K562 (cell line): ENCODE measurements at regions not wholly inside any gene's neighbourhood (a gene's known extent, or its start where the extent isn't known, plus 50 kb on each side); places are given as distances from the start of the nearest gene placed in this dataset.

ENCODE experiments used
- BHLHE40 ChIP-seq: IDR thresholded peaks from 2 replicates; pipeline ENCODE4 v1.6.1; 2011; ENCODE audit warnings: low read length, improper control_type of control experiment
- PHF8 ChIP-seq: fragments of 200-600 bp; sonication (generic); IDR thresholded peaks from 2 replicates; pipeline ENCODE4 v1.6.1; 2012; ENCODE audit warnings: mixed run types, mild to moderate bottlenecking, inconsistent platforms, low read length, moderate library complexity, borderline replicate concordance
- SMAD3 ChIP-seq: fragments of 450-650 bp; formaldehyde crosslinking; conservative IDR thresholded peaks from 2 replicates; pipeline ENCODE4 v1.4.0; 2020; ENCODE audit warnings: mild to moderate bottlenecking
- ZC3H4 ChIP-seq: sonication (generic); formaldehyde crosslinking; IDR thresholded peaks from 2 replicates; pipeline ENCODE4 v1.9.0; 2021; ENCODE audit warnings: missing genetic modification reagents, borderline replicate concordance
- ZNF274 ChIP-seq: IDR thresholded peaks from 2 replicates; pipeline ENCODE4 v1.6.1; 2011; ENCODE audit warnings: low read depth, mild to moderate bottlenecking, low read length, moderate library complexity, borderline replicate concordance
- TF ChIP-seq, protein P1 (sequence below): sonication (generic); formaldehyde crosslinking; IDR thresholded peaks from 2 replicates; pipeline ENCODE4 v1.8.0; 2022; ENCODE audit warnings: mild to moderate bottlenecking, missing genetic modification reagents
- TF ChIP-seq, protein P2 (sequence below): fragments of 150-350 bp; conservative IDR thresholded peaks from 2 replicates; pipeline ENCODE4 v1.6.1; 2014; ENCODE audit warnings: low read length
- TF ChIP-seq, protein P3 (sequence below), 3 experiments: IDR thresholded peaks in 2 of 3; conservative IDR thresholded peaks in 1 of 3; 2 replicates each; pipeline ENCODE4 v1.5.1; 2011 to 2012; ENCODE audit warnings: low read length in 3 of 3, mild to moderate bottlenecking in 3 of 3, control low read depth in 2 of 3, improper control_type of control experiment in 1 of 3, inconsistent platforms in 1 of 3, low read depth in 1 of 3, mixed read lengths in 1 of 3, moderate library complexity in 1 of 3; ENCODE audit not compliant: insufficient read depth in 2 of 3
- TF ChIP-seq, protein P4 (sequence below): sonication (generic); formaldehyde crosslinking; IDR thresholded peaks from 2 replicates; pipeline ENCODE4 v1.9.0; 2022; ENCODE audit warnings: mild to moderate bottlenecking, missing genetic modification reagents

DNA sequence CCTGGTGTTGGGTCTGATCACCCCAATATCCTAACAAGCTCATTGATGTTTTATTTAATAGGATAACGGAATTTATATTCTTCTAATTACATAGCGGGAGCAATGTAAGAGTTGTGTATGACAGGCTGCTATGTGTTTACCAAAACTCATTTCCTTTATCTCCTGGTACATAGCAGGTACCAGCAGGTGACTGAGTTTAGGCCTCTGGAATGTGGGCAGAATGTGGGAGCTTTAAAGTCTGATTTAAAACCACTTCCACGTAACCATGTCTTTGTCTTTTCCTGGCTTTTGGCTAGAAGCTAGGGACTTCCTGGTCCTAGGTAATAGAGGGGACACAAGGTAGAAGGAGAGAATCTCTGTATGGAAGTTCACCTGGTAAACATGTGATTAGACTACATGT, 504.6 kb upstream of the SYNCRIP start:
- TF ChIP-seq ZNF274 (no peak), PHF8 (no peak), SMAD3 (CRISPR knock-in tag) (no peak), ZC3H4 (CRISPR knock-in tag) (no peak), BHLHE40 (no peak)
- TF ChIP-seq, protein P1, sequence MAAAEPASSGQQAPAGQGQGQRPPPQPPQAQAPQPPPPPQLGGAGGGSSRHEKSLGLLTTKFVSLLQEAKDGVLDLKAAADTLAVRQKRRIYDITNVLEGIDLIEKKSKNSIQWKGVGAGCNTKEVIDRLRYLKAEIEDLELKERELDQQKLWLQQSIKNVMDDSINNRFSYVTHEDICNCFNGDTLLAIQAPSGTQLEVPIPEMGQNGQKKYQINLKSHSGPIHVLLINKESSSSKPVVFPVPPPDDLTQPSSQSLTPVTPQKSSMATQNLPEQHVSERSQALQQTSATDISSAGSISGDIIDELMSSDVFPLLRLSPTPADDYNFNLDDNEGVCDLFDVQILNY (CRISPR knock-in tag): no peak
- TF ChIP-seq, protein P2, sequence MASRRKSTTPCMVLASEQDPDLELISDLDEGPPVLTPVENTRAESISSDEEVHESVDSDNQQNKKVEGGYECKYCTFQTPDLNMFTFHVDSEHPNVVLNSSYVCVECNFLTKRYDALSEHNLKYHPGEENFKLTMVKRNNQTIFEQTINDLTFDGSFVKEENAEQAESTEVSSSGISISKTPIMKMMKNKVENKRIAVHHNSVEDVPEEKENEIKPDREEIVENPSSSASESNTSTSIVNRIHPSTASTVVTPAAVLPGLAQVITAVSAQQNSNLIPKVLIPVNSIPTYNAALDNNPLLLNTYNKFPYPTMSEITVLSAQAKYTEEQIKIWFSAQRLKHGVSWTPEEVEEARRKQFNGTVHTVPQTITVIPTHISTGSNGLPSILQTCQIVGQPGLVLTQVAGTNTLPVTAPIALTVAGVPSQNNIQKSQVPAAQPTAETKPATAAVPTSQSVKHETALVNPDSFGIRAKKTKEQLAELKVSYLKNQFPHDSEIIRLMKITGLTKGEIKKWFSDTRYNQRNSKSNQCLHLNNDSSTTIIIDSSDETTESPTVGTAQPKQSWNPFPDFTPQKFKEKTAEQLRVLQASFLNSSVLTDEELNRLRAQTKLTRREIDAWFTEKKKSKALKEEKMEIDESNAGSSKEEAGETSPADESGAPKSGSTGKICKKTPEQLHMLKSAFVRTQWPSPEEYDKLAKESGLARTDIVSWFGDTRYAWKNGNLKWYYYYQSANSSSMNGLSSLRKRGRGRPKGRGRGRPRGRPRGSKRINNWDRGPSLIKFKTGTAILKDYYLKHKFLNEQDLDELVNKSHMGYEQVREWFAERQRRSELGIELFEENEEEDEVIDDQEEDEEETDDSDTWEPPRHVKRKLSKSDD: no peak
- TF ChIP-seq, protein P3, sequence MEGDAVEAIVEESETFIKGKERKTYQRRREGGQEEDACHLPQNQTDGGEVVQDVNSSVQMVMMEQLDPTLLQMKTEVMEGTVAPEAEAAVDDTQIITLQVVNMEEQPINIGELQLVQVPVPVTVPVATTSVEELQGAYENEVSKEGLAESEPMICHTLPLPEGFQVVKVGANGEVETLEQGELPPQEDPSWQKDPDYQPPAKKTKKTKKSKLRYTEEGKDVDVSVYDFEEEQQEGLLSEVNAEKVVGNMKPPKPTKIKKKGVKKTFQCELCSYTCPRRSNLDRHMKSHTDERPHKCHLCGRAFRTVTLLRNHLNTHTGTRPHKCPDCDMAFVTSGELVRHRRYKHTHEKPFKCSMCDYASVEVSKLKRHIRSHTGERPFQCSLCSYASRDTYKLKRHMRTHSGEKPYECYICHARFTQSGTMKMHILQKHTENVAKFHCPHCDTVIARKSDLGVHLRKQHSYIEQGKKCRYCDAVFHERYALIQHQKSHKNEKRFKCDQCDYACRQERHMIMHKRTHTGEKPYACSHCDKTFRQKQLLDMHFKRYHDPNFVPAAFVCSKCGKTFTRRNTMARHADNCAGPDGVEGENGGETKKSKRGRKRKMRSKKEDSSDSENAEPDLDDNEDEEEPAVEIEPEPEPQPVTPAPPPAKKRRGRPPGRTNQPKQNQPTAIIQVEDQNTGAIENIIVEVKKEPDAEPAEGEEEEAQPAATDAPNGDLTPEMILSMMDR (IDR thresholded peaks at IDR 0.05 in 2 of 3, conservative IDR thresholded peaks at IDR 0.05 in 1 of 3; ENCODE audit: insufficient read depth in 2 of 3, low read depth in 1 of 3, low read length in 3 of 3): no peak
- TF ChIP-seq, protein P4, sequence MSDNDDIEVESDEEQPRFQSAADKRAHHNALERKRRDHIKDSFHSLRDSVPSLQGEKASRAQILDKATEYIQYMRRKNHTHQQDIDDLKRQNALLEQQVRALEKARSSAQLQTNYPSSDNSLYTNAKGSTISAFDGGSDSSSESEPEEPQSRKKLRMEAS: no peak
